GM23248 (cell line): ENCODE measurements at regions not wholly inside any gene's neighbourhood (a gene's known extent, or its start where the extent isn't known, plus 50 kb on each side); places are given as distances from the start of the nearest gene placed in this dataset.

ENCODE experiments used
- DNase-seq: peaks from one replicate; pipeline ENCODE4 v3.0.0-alpha.2; 2015
- H2AFZ ChIP-seq: fragments of 200-600 bp; sonication (generic); 2 replicates; pipeline ENCODE4 v1.6.1; 2016; ENCODE audit warnings: antibody characterized with exemption
- H3F3A ChIP-seq: fragments of 200-600 bp; sonication (generic); 2 replicates; pipeline ENCODE4 v1.6.1; 2016; ENCODE audit warnings: mild to moderate bottlenecking, antibody characterized with exemption, mixed run types; ENCODE audit not compliant: insufficient read depth
- H3K27ac ChIP-seq: fragments of 200-600 bp; sonication (generic); 2 replicates; pipeline ENCODE4 v1.5.1; 2016; ENCODE audit warnings: mild to moderate bottlenecking
- H3K27me3 ChIP-seq: fragments of 200-600 bp; sonication (generic); replicated peaks from 2 replicates; pipeline ENCODE4 v1.6.1; 2016; ENCODE audit warnings: mild to moderate bottlenecking; ENCODE audit not compliant: insufficient read depth
- H3K36me3 ChIP-seq: fragments of 200-600 bp; sonication (generic); 2 replicates; pipeline ENCODE4 v1.6.1; 2016; ENCODE audit warnings: low read depth, mild to moderate bottlenecking
- H3K4me1 ChIP-seq: fragments of 200-600 bp; sonication (generic); 2 replicates; pipeline ENCODE4 v1.6.1; 2016; ENCODE audit warnings: mild to moderate bottlenecking; ENCODE audit not compliant: insufficient read depth
- H3K4me2 ChIP-seq: fragments of 200-600 bp; sonication (generic); one replicate; pipeline ENCODE4 v1.6.1; 2016; ENCODE audit warnings: mild to moderate bottlenecking; ENCODE audit not compliant: unreplicated experiment
- H3K4me3 ChIP-seq: fragments of 200-600 bp; sonication (generic); 2 replicates; pipeline ENCODE4 v1.5.1; 2016; ENCODE audit warnings: mild to moderate bottlenecking
- H3K79me2 ChIP-seq: fragments of 200-600 bp; sonication (generic); 2 replicates; pipeline ENCODE4 v1.6.1; 2016; ENCODE audit warnings: mild to moderate bottlenecking; ENCODE audit not compliant: insufficient read depth
- H3K9ac ChIP-seq: fragments of 200-600 bp; sonication (generic); 2 replicates; pipeline ENCODE4 v1.6.1; 2016; ENCODE audit warnings: mild to moderate bottlenecking
- H3K9me2 ChIP-seq: fragments of 200-600 bp; sonication (generic); 2 replicates; pipeline ENCODE4 v1.6.1; 2016; ENCODE audit warnings: mixed run types, mild to moderate bottlenecking, moderate library complexity; ENCODE audit not compliant: insufficient read depth
- H3K9me3 ChIP-seq: fragments of 200-600 bp; sonication (generic); one replicate; pipeline ENCODE4 v1.6.1; 2017; ENCODE audit warnings: low read depth
- H4K20me1 ChIP-seq: fragments of 200-600 bp; sonication (generic); 2 replicates; pipeline ENCODE4 v1.6.0; 2016; ENCODE audit not compliant: insufficient read depth
- EZH2 ChIP-seq: fragments of 200-600 bp; sonication (generic); IDR thresholded peaks from 2 replicates; pipeline ENCODE4 v1.6.1; 2018; ENCODE audit warnings: antibody characterized with exemption, mild to moderate bottlenecking; ENCODE audit not compliant: insufficient read depth, poor library complexity, severe bottlenecking
- EZH2phosphoT487 ChIP-seq: fragments of 200-600 bp; sonication (generic); IDR thresholded peaks from 2 replicates; pipeline ENCODE4 v1.6.1; 2018; ENCODE audit warnings: antibody characterized with exemption, moderate library complexity, mild to moderate bottlenecking, low read depth; ENCODE audit not compliant: insufficient read depth
- WGBS, 2 experiments: methylation state at CpG; one replicate each; pipeline ENCODE4 v1.1.6; 2015 to 2017; ENCODE audit warnings: low lambda C conversion rate in 2 of 2, low coverage in 1 of 2; ENCODE audit errors: missing lambda C conversion rate in 2 of 2; 5-methylcytosine and 5-hydroxymethylcytosine counted together
- in situ Hi-C: fragments of 300-500 bp; cut with MboI; formaldehyde crosslinking; loops from 2 replicates; pipeline ENCODE4 v1.15.0; 2020

GRCh38 chr14:87282266-87282665 lies 710.7 kb downstream of the GALC start:
- Histone ChIP-seq H3K9me3 (no peaks in the 10 kb centered on the region), H3K27me3 (no peaks in the 10 kb centered on the region), H3K9ac (no peak overlapping the region), H3F3A (no peaks in the 10 kb centered on the region), H3K9me2 (no peaks in the 10 kb centered on the region), H3K4me2 (no peak overlapping the region), H3K4me1 (no peaks in the 10 kb centered on the region), H3K79me2 (no peaks in the 10 kb centered on the region), H3K4me3 (no peak overlapping the region), H4K20me1 (no peaks in the 10 kb centered on the region), H3K36me3 (no peaks in the 10 kb centered on the region), H2AFZ (no peak overlapping the region), H3K27ac (no peak overlapping the region)
- WGBS, 2 experiments = 27 to 28% methylated on average over 5 of the region's 5 CpGs
- no peak for DNase-seq
- in situ Hi-C loops = no loop called here
- TF ChIP-seq EZH2phosphoT487 = no peak
- no peak for TF ChIP-seq EZH2

GRCh38 chr14:87278415-87278814 lies 714.6 kb downstream of the GALC start:
- Histone ChIP-seq H3K4me2 (no peak overlapping the region), H3K9ac (no peak overlapping the region), H3K27me3 (no peaks in the 10 kb centered on the region), H3K79me2 (no peaks in the 10 kb centered on the region), H3K9me2 (no peaks in the 10 kb centered on the region), H3F3A (no peaks in the 10 kb centered on the region), H3K27ac (no peak overlapping the region), H4K20me1 (no peaks in the 10 kb centered on the region), H3K36me3 (no peaks in the 10 kb centered on the region), H2AFZ (no peak overlapping the region), H3K9me3 (no peaks in the 10 kb centered on the region), H3K4me1 (no peaks in the 10 kb centered on the region), H3K4me3 (no peak overlapping the region)
- no peak for TF ChIP-seq EZH2
- no peak for TF ChIP-seq EZH2phosphoT487
- DNase-seq = no peak
- in situ Hi-C loops = no loop called here
- WGBS, 2 experiments = 2 to 5% methylated on average over 2 of the region's 2 CpGs

- in situ Hi-C loops = no loop called here
- Histone ChIP-seq H3K9ac (no peak overlapping the region), H3K9me2 (no peaks in the 10 kb centered on the region), H3K27me3 (no peaks in the 10 kb centered on the region), H3K27ac (no peak overlapping the region), H3K9me3 (no peaks in the 10 kb centered on the region), H3K36me3 (no peaks in the 10 kb centered on the region), H3K4me3 (no peak overlapping the region), H4K20me1 (no peaks in the 10 kb centered on the region), H3K79me2 (no peaks in the 10 kb centered on the region), H3K4me2 (no peak overlapping the region), H3K4me1 (no peaks in the 10 kb centered on the region), H2AFZ (no peak overlapping the region), H3F3A (no peaks in the 10 kb centered on the region)
- DNase-seq = no peak
- 0% methylated on average over 2 of the region's 2 CpGs for WGBS, 2 experiments
- no peak for TF ChIP-seq EZH2phosphoT487
Measured at GRCh38 chr14:87271331-87271730, 721.7 kb downstream of the GALC start.

GRCh38 chr14:87268997-87269396 lies 724.0 kb downstream of the GALC start:
- no peaks in the 10 kb centered on the region for H3K9me2 ChIP-seq
- H3K4me3 ChIP-seq = no peak overlapping the region
- no peak for DNase-seq
- H3K36me3 ChIP-seq = no peaks in the 10 kb centered on the region
- no peak overlapping the region for H3K9ac ChIP-seq
- H3K27me3 ChIP-seq = no peaks in the 10 kb centered on the region
- H3K4me1 ChIP-seq = no peaks in the 10 kb centered on the region
- no peaks in the 10 kb centered on the region for H3F3A ChIP-seq
- in situ Hi-C loops = no loop called here
- H3K27ac ChIP-seq = no peak overlapping the region
- no peak overlapping the region for H3K4me2 ChIP-seq
- H3K79me2 ChIP-seq = no peaks in the 10 kb centered on the region
- H2AFZ ChIP-seq = no peak overlapping the region
- no peaks in the 10 kb centered on the region for H4K20me1 ChIP-seq
- 5 to 10% methylated on average over 2 of the region's 2 CpGs for WGBS, 2 experiments
- H3K9me3 ChIP-seq = no peaks in the 10 kb centered on the region
- no peak for TF ChIP-seq EZH2phosphoT487
- no peak for TF ChIP-seq EZH2

- Histone ChIP-seq H3K4me3 (no peak overlapping the region), H3K9ac (no peak overlapping the region), H3K27me3 (no peaks in the 10 kb centered on the region), H3K27ac (no peak overlapping the region), H3K9me2 (no peaks in the 10 kb centered on the region), H3K36me3 (no peaks in the 10 kb centered on the region), H3K9me3 (no peaks in the 10 kb centered on the region), H2AFZ (no peak overlapping the region), H3K4me2 (no peak overlapping the region), H4K20me1 (no peaks in the 10 kb centered on the region), H3F3A (no peaks in the 10 kb centered on the region), H3K4me1 (no peaks in the 10 kb centered on the region), H3K79me2 (no peaks in the 10 kb centered on the region)
- 39 to 47% methylated on average over 3 of the region's 3 CpGs for WGBS, 2 experiments
- in situ Hi-C loops = no loop called here
- TF ChIP-seq EZH2 (no peak), EZH2phosphoT487 (no peak)
- no peak for DNase-seq
Measured at GRCh38 chr14:87264796-87265195, 728.2 kb downstream of the GALC start.
